ENCODE measurements at regions not wholly inside any gene's neighbourhood (a gene's known extent, or its start where the extent isn't known, plus 50 kb on each side); places are given as distances from the start of the nearest gene placed in this dataset.

DNA sequence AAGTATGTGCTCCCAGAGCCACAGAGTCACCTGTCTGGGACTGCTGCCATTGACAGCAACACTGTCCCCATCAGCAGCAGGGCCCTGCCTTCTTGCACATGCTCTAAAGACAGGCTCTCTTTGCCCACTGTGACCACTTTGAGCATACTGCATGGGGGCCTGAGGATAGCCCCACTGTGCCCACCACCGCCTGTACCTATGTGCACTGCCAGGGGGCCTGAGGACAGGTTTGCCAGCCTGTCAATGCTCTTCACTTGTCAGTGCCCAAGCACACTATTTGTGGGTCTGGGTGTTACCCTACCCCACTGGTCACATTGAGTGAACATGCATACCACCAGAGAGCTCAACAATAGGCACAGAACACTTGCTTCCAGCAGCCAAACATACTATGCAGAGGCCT, 1137.0 kb upstream of the FANCL start:
- TF ChIP-seq CTCF (conservative IDR thresholded peaks at IDR 0.05; ENCODE audit: control insufficient read depth, insufficient read depth, low read depth, low read length), result no peak
- H3K4me3 ChIP-seq (ENCODE audit: control insufficient read depth, low read depth, low read length), result no peak overlapping the region
- no peak for DNase-seq (ENCODE audit: low read depth)

GRCh38 chr2:59366288-59366687, 1125.2 kb upstream of the FANCL start:
- no peak overlapping the region for H3K4me3 ChIP-seq (ENCODE audit: control insufficient read depth, low read depth, low read length)
- no peak for TF ChIP-seq CTCF (conservative IDR thresholded peaks at IDR 0.05; ENCODE audit: control insufficient read depth, insufficient read depth, low read depth, low read length)
- no peak for DNase-seq (ENCODE audit: low read depth)

DNA sequence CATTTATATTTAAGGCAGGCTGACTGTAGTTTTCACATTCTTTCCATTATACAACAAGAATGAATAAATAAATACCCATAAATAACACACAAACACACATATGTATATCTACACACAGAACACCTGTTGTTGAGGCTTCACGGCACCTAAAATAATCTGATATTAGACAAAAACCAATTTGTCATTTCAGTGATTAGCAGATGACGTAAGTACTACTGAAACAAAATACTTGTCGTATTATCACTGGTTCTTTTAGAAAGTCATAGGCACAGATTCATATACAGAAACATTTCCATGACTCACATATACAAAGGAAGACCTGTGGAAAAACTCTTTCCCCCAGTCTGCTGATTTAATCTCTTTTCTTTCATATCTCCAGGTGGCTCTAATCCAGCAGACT, 1113.4 kb upstream of the FANCL start:
- DNase-seq (ENCODE audit: low read depth), result no peak
- H3K4me3 ChIP-seq (ENCODE audit: control insufficient read depth, low read depth, low read length), result no peak overlapping the region
- no peak for TF ChIP-seq CTCF (conservative IDR thresholded peaks at IDR 0.05; ENCODE audit: control insufficient read depth, insufficient read depth, low read depth, low read length)

- no peak overlapping the region for H3K4me3 ChIP-seq (ENCODE audit: control insufficient read depth, low read depth, low read length)
- DNase-seq (ENCODE audit: low read depth), result no peak
- no peak for TF ChIP-seq CTCF (conservative IDR thresholded peaks at IDR 0.05; ENCODE audit: control insufficient read depth, insufficient read depth, low read depth, low read length)
These were observed 1112.3 kb upstream of the FANCL start for GRCh38 chr2:59353306-59353921.

GRCh38 chr2:59342166-59342565, 1101.0 kb upstream of the FANCL start:
- DNase-seq (ENCODE audit: low read depth), result no peak
- no peak for TF ChIP-seq CTCF (conservative IDR thresholded peaks at IDR 0.05; ENCODE audit: control insufficient read depth, insufficient read depth, low read depth, low read length)
- no peak overlapping the region for H3K4me3 ChIP-seq (ENCODE audit: control insufficient read depth, low read depth, low read length)

- DNase-seq (ENCODE audit: low read depth), result no peak
- no peak for TF ChIP-seq CTCF (conservative IDR thresholded peaks at IDR 0.05; ENCODE audit: control insufficient read depth, insufficient read depth, low read depth, low read length)
These were observed 1098.7 kb upstream of the FANCL start for GRCh38 chr2:59339837-59340207.

More at GRCh38 chr2:59339837-59340207, 1098.7 kb upstream of the FANCL start:
- no peak overlapping the region for H3K4me3 ChIP-seq (ENCODE audit: control insufficient read depth, low read depth, low read length)
